ENCODE measurements at regions not wholly inside any gene's neighbourhood (a gene's known extent, or its start where the extent isn't known, plus 50 kb on each side); places are given as distances from the start of the nearest gene placed in this dataset.

- in situ Hi-C loops (cut with MboI; ENCODE audit: low sequenced_read_pairs, unreplicated experiment) = no loop called here
- no peak for TF ChIP-seq CTCF (IDR thresholded peaks at IDR 0.05; ENCODE audit: borderline replicate concordance, control extremely low read depth, extremely low read depth, insufficient read depth, missing control alignments)
- no peak for DNase-seq (ENCODE audit: low spot score)
These were observed 245.4 kb upstream of the CHRM3 start for GRCh38 chr1:239140968-239141367.

GRCh38 chr1:239139801-239140200 lies 246.6 kb upstream of the CHRM3 start:
- TF ChIP-seq CTCF (IDR thresholded peaks at IDR 0.05; ENCODE audit: borderline replicate concordance, control extremely low read depth, extremely low read depth, insufficient read depth, missing control alignments) = no peak
- no peak for DNase-seq (ENCODE audit: low spot score)
- in situ Hi-C loops (cut with MboI; ENCODE audit: low sequenced_read_pairs, unreplicated experiment) = no loop called here

GRCh38 chr1:239128541-239128940 lies 257.8 kb upstream of the CHRM3 start:
- no peak for DNase-seq (ENCODE audit: low spot score)
- TF ChIP-seq CTCF (IDR thresholded peaks at IDR 0.05; ENCODE audit: borderline replicate concordance, control extremely low read depth, extremely low read depth, insufficient read depth, missing control alignments) = no peak
- in situ Hi-C loops (cut with MboI; ENCODE audit: low sequenced_read_pairs, unreplicated experiment) = no loop called here

GRCh38 chr1:239126884-239127283 lies 259.5 kb upstream of the CHRM3 start:
- in situ Hi-C loops (cut with MboI; ENCODE audit: low sequenced_read_pairs, unreplicated experiment) = no loop called here
- no peak for DNase-seq (ENCODE audit: low spot score)
- TF ChIP-seq CTCF (IDR thresholded peaks at IDR 0.05; ENCODE audit: borderline replicate concordance, control extremely low read depth, extremely low read depth, insufficient read depth, missing control alignments) = no peak

GRCh38 chr1:239125893-239126292 lies 260.5 kb upstream of the CHRM3 start:
- no peak for DNase-seq (ENCODE audit: low spot score)
- in situ Hi-C loops (cut with MboI; ENCODE audit: low sequenced_read_pairs, unreplicated experiment) = no loop called here
- no peak for TF ChIP-seq CTCF (IDR thresholded peaks at IDR 0.05; ENCODE audit: borderline replicate concordance, control extremely low read depth, extremely low read depth, insufficient read depth, missing control alignments)

DNA sequence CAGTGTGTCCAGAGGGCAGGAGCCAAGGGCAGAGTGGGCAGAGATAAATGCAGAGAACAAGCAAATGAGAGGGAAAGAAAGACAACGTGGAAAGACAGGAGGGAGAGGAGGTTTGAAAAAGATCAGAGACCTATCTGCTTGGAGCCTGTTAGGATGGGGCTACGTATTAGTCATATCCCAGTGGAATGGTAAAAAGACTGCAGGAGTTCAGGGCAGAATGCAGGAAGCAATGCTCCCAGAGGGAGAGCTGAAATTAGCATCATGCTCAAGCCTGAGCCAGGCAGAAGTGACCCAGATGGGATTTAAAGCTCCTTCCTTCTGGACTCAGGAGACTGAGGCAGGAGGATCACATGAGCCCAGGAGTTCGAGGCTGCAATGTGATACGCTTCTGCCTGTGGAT lies 261.3 kb upstream of the CHRM3 start:
- DNase-seq (ENCODE audit: low spot score) = no peak
- in situ Hi-C loops (cut with MboI; ENCODE audit: low sequenced_read_pairs, unreplicated experiment) = no loop called here
- TF ChIP-seq CTCF (IDR thresholded peaks at IDR 0.05; ENCODE audit: borderline replicate concordance, control extremely low read depth, extremely low read depth, insufficient read depth, missing control alignments) = no peak

DNA sequence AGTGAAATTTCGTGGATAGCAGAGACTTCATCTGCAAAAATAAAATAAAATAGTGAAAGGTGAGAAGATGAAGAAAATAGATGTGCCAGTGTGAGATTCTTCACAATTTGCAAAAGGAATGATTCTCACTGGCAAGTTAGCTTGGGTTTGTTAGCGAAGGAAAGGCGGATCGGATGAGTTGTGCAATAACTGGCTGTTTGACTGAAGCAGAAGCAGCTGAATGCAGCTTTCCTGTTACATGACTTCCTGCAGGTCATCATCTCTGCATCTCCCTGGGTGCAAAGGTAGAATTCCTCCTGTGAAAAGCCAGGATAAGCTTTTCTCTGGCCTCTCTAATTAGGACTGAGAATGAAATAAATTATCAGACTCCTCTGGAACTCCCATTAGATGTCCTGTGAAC lies 263.1 kb upstream of the CHRM3 start:
- DNase-seq (ENCODE audit: low spot score) = no peak
- in situ Hi-C loops (cut with MboI; ENCODE audit: low sequenced_read_pairs, unreplicated experiment) = no loop called here
- no peak for TF ChIP-seq CTCF (IDR thresholded peaks at IDR 0.05; ENCODE audit: borderline replicate concordance, control extremely low read depth, extremely low read depth, insufficient read depth, missing control alignments)

All from GM13976 (cell line).